ENCODE measurements at regions not wholly inside any gene's neighbourhood (a gene's known extent, or its start where the extent isn't known, plus 50 kb on each side); places are given as distances from the start of the nearest gene placed in this dataset.

GRCh38 chr4:83846193-83846830 lies 310.4 kb downstream of the GPAT3 start:
- TF ChIP-seq CTCF (conservative IDR thresholded peaks at IDR 0.05) (no peak), EZH2 (IDR thresholded peaks at IDR 0.05; ENCODE audit: low read depth) (no peak)
